ENCODE measurements at regions not wholly inside any gene's neighbourhood (a gene's known extent, or its start where the extent isn't known, plus 50 kb on each side); places are given as distances from the start of the nearest gene placed in this dataset.

GRCh38 chr9:107972346-107972745 is 482.8 kb upstream of the KLF4 start:
- Histone ChIP-seq H3K27ac (ENCODE audit: control insufficient read depth, insufficient read depth, low read length) (no peak overlapping the region), H3K9me1 (ENCODE audit: control insufficient read depth, extremely low read depth, insufficient read depth, low read length) (no peaks in the 10 kb centered on the region), H3K4me2 (ENCODE audit: control insufficient read depth, extremely low read depth, insufficient read depth, low read depth, low read length) (no peak overlapping the region), H4K20me1 (ENCODE audit: control insufficient read depth, extremely low read depth, insufficient read depth, low read length) (no peaks in the 10 kb centered on the region), H3K4me3 (ENCODE audit: control insufficient read depth in 2 of 3, extremely low read depth in 1 of 3, insufficient read depth in 2 of 3, low read depth in 1 of 3, low read length in 3 of 3) (no peak overlapping the region), H3K27me3 (ENCODE audit: control insufficient read depth, extremely low read depth, insufficient read depth, low read length) (no peaks in the 10 kb centered on the region), H3K9ac (ENCODE audit: control insufficient read depth, extremely low read depth, insufficient read depth, low read length) (no peak overlapping the region), H3K36me3 (ENCODE audit: control insufficient read depth in 2 of 2, extremely low read depth in 1 of 2, insufficient read depth in 2 of 2, low read length in 2 of 2) (no peaks in the 10 kb centered on the region), H2AFZ (ENCODE audit: control insufficient read depth, low read length) (no peak overlapping the region), H3K4me1 (ENCODE audit: control insufficient read depth, extremely low read depth, insufficient read depth, low read length) (peaks cover 8% of the 10 kb centered on the region), H3K79me2 (ENCODE audit: control insufficient read depth, insufficient read depth, low read length) (no peaks in the 10 kb centered on the region), H3K9me3 (ENCODE audit: control insufficient read depth, low read depth, low read length) (no peaks in the 10 kb centered on the region)
- TF ChIP-seq CTCF (optimal IDR thresholded peaks at IDR 0.05 in 1 of 3, IDR thresholded peaks at IDR 0.05 in 1 of 3, conservative IDR thresholded peaks at IDR 0.05 in 1 of 3; ENCODE audit: extremely low read depth in 1 of 3, insufficient read depth in 2 of 3, low read length in 3 of 3) (no peak), EZH2 (IDR thresholded peaks at IDR 0.05; ENCODE audit: low read length) (no peak)
- dilution Hi-C loops (cut with MboI; ENCODE audit: extremely low pct_ligation_motif_present, low sequenced_read_pairs): no loop called here
- DNase-seq (ENCODE audit: low read depth, low spot score) (no peak), FAIRE-seq (no peak)

DNA sequence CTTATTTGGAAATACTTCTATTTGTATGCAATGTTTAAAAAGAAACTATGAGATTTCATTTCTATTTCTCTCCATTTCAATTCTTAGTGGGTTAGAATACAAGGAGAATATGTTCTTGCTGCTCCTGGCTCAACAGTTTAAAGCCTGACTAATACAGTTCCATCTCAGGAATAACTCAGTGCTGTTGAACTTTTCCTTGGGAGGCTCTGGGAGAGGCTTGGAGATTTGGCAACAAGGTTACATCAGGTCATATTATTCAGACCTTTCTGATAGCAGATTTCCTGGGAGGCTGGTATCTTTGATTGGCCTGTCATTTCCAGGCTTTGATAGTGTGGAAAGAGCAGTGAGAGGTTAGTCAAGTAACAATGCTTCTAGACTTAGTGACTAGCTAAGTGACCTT is 481.7 kb upstream of the KLF4 start:
- Histone ChIP-seq H3K27ac (ENCODE audit: control insufficient read depth, insufficient read depth, low read length) (no peak overlapping the region), H3K9me3 (ENCODE audit: control insufficient read depth, low read depth, low read length) (no peaks in the 10 kb centered on the region), H3K4me2 (ENCODE audit: control insufficient read depth, extremely low read depth, insufficient read depth, low read depth, low read length) (no peak overlapping the region), H3K9ac (ENCODE audit: control insufficient read depth, extremely low read depth, insufficient read depth, low read length) (no peak overlapping the region), H3K79me2 (ENCODE audit: control insufficient read depth, insufficient read depth, low read length) (no peaks in the 10 kb centered on the region), H3K9me1 (ENCODE audit: control insufficient read depth, extremely low read depth, insufficient read depth, low read length) (no peaks in the 10 kb centered on the region), H3K4me1 (ENCODE audit: control insufficient read depth, extremely low read depth, insufficient read depth, low read length) (peaks cover 8% of the 10 kb centered on the region), H3K36me3 (ENCODE audit: control insufficient read depth in 2 of 2, extremely low read depth in 1 of 2, insufficient read depth in 2 of 2, low read length in 2 of 2) (no peaks in the 10 kb centered on the region), H3K4me3 (ENCODE audit: control insufficient read depth in 2 of 3, extremely low read depth in 1 of 3, insufficient read depth in 2 of 3, low read depth in 1 of 3, low read length in 3 of 3) (no peak overlapping the region), H4K20me1 (ENCODE audit: control insufficient read depth, extremely low read depth, insufficient read depth, low read length) (no peaks in the 10 kb centered on the region), H3K27me3 (ENCODE audit: control insufficient read depth, extremely low read depth, insufficient read depth, low read length) (no peaks in the 10 kb centered on the region), H2AFZ (ENCODE audit: control insufficient read depth, low read length) (no peak overlapping the region)
- TF ChIP-seq CTCF (optimal IDR thresholded peaks at IDR 0.05 in 1 of 3, IDR thresholded peaks at IDR 0.05 in 1 of 3, conservative IDR thresholded peaks at IDR 0.05 in 1 of 3; ENCODE audit: extremely low read depth in 1 of 3, insufficient read depth in 2 of 3, low read length in 3 of 3): no peak
- no peak for TF ChIP-seq EZH2 (IDR thresholded peaks at IDR 0.05; ENCODE audit: low read length)
- dilution Hi-C loops (cut with MboI; ENCODE audit: extremely low pct_ligation_motif_present, low sequenced_read_pairs): no loop called here
- DNase-seq (ENCODE audit: low read depth, low spot score): no peak
- no peak for FAIRE-seq

Measured in keratinocyte (primary cell).